ENCODE measurements at regions not wholly inside any gene's neighbourhood (a gene's known extent, or its start where the extent isn't known, plus 50 kb on each side); places are given as distances from the start of the nearest gene placed in this dataset.
"Not testable (repeated sequence)": the region's sequence is repeated elsewhere in the genome, so short reads cannot be mapped to it uniquely, and the experiment has no call there.

DNA sequence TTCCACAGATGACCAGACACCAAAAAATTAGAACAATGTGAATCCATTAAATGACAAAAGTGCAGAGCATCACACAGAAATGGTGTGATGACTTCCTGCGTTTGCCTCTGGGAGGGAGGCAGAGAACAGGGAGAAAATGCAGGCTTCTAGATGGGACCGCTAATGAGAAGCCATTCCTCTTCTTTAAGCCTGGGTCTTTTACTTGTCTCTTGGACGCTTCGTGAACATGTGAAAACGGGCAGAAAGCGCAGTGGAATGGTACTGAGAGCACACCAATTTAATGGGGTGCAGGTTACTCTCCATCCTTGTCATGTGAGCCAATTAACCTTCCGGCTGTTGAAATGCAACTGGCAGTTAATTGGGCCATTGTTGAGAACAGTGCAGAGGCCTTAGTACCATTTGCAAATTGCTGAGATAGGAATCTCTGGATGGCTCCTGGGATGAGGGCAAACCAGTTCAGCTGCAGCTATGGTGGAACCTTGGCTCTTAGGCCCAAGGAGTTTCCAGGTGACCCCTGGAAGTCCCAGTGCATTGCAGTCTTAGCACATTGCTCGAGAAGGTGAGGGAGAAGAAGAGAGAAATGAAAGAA lies 210.4 kb upstream of the CXCR4 start:
- Mint-ChIP-seq H3K4me1 (peaks cover 47% of the 10 kb centered on the region), H3K27ac (no peak overlapping the region), H3K4me3 (no peak overlapping the region), H3K27me3 (no peaks in the 10 kb centered on the region), H3K36me3 (peaks cover 10% of the 10 kb centered on the region), H3K9me3 (peaks cover 3% of the 10 kb centered on the region)
- no peak for DNase-seq

DNA sequence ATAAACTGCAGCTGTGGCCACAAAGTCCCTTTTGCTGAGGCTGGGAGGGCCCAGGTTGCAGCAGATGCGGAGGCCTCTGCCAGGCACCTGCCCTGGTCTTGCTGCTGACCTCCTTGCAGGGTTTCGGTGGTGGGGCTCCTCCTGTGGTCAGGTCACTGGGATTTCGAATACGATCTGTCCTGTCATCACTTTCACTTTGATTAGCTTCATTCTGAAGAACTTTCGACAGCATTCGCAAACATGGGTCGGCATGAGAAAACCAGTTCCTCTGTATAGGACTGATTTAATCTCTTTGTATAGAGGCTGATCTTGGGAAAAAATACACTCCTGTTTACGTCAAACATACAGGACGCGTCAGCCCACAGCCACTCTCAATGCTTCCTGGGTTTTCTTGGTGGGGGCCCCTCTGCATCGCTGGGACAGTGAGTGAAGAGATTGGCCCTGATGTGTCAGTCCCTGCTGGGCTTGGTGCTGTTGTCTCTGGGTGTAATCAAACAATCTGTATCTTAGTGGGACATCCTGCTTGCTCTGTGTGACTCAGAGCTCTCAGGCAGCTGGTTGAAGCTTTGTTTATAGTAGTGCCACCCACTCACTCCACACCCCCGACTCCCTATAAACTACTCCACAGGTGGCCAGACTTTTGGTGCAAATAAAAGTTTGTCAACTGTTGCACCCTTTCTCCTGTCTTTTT lies 209.4 kb upstream of the CXCR4 start:
- peak overlapping the region; percentile 75 for H3K4me3 Mint-ChIP-seq
- DNase-seq = peak; percentile 68

DNA sequence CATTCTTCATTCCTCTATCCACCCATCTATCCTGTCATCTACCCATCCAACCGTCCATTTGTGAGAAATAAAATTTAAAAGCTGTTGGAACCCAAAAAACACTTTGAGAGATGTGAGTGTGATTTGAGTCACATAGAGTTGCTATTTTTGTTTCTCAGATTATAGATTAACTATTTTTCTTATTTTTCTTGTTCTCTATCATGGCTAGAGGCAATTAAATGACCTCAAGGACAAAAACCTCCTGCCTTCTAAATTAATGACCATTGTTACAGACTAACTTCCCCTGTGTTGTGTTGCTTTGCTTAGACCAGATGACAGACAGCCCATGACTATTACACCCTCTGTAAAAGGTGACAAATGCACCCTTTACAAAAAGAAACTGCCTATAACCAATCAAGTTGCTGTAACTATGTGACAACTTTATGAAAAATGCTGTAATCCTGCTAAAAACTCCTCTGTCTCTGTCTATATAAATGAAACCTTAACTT lies 207.9 kb upstream of the CXCR4 start:
- Mint-ChIP-seq H3K27me3 (no peaks in the 10 kb centered on the region), H3K27ac (no peak overlapping the region)

More for the DNA sequence above, 209.4 kb upstream of the CXCR4 start:
- Mint-ChIP-seq H3K9me3 (peaks cover 3% of the 10 kb centered on the region), H3K27ac (peak overlapping the region; percentile 86), H3K4me1 (peaks cover 53% of the 10 kb centered on the region), H3K27me3 (no peaks in the 10 kb centered on the region), H3K36me3 (peaks cover 10% of the 10 kb centered on the region)

DNA sequence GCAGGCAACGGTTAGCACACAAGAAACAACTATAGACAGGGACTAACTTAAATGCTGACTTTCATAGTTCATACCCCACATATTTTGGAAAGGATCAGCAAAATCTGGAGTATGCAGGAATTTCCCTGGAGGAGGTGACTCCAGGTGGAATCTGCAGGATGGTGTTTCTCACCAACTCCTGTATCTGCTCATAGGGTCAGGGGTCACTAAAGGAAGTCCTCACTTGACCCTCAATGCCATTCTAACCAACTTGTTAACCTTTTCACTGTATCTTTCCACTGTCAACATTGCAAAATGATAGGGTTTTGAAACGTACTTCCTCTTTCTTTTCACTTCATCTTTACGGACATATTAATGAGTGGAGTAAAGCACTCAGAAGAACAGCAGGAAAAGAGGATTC lies 207.0 kb upstream of the CXCR4 start:
- Mint-ChIP-seq H3K36me3 (peaks cover 13% of the 10 kb centered on the region), H3K9me3 (peaks cover 3% of the 10 kb centered on the region), H3K27me3 (no peaks in the 10 kb centered on the region), H3K27ac (peak overlapping the region; percentile 54), H3K4me1 (peaks cover 61% of the 10 kb centered on the region), H3K4me3 (no peak overlapping the region)
- no peak for DNase-seq

More for the DNA sequence above, 207.9 kb upstream of the CXCR4 start:
- H3K4me3 Mint-ChIP-seq = no peak overlapping the region
- DNase-seq = no peak
- H3K36me3 Mint-ChIP-seq = peaks cover 10% of the 10 kb centered on the region
- H3K9me3 Mint-ChIP-seq = peaks cover 3% of the 10 kb centered on the region
- H3K4me1 Mint-ChIP-seq = peaks cover 55% of the 10 kb centered on the region

DNA sequence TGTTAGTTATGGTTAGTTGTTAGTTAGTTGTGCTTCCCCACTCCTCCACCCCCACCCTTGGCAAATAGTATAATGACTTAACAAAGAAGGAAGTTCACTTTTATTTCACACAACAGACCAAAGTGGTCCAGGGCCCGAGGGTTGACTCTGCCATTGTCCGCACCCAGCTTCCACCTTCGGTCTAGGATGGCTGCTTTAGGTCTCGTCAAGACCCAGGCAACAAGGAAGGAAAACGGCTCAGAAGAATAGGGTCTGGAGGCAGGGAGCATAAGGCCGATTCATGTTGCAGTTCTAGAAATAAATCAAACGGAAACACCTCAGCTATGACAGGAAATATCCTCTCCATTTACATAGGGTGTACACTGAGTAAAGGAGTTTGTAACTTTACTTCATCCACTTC lies 206.0 kb upstream of the CXCR4 start:
- Mint-ChIP-seq H3K4me3 (peak overlapping the region; percentile 29), H3K27me3 (no peaks in the 10 kb centered on the region), H3K36me3 (peaks cover 13% of the 10 kb centered on the region), H3K27ac (peak overlapping the region; percentile 80), H3K4me1 (peaks cover 71% of the 10 kb centered on the region), H3K9me3 (peaks cover 3% of the 10 kb centered on the region)
- DNase-seq = no peak

DNA sequence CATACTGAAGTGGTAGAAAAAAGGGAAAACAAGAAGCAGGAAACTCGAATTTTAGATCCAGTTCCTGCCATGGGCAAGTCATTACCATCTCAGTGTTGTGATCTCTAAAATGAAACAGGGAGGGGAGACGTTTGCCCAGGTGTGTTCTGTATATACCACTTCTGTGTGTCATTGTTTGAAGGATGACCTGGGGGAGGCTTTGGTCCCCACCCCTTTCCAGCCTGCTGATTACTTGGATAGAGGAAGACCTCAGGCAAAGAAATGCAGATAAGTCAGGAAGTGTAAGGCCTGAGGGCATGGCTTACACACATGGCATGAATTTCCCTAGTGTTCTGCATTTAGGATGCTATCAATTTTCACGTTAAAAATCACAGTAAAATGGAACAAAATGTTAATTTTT lies 205.2 kb upstream of the CXCR4 start:
- Mint-ChIP-seq H3K4me1 (peaks cover 68% of the 10 kb centered on the region), H3K27me3 (no peaks in the 10 kb centered on the region), H3K27ac (no peak overlapping the region), H3K36me3 (peaks cover 13% of the 10 kb centered on the region), H3K9me3 (peaks cover 3% of the 10 kb centered on the region), H3K4me3 (no peak overlapping the region)
- no peak for DNase-seq

DNA sequence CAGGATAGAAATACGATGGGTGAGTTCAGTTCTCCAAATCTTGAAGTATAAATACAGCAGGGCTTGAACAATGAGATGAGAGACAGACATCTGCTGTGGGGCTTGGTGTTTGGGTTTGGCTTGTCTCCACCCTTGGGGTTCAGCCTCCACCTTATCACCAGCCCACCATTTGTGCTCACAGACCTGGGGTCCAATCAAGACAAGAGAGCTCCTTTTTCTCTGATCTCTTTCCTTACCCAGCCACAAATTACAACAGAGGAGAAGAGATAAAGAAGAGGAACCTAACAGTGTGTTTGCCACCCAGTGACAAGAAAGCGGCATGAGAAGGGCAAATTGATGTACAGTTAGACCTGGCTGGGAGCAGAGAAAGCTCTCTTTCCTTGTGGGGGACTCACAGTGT lies 204.5 kb upstream of the CXCR4 start:
- no peak for DNase-seq
- no peaks in the 10 kb centered on the region for H3K27me3 Mint-ChIP-seq
- peaks cover 13% of the 10 kb centered on the region for H3K36me3 Mint-ChIP-seq
- no peak overlapping the region for H3K4me3 Mint-ChIP-seq
- H3K9me3 Mint-ChIP-seq = peaks cover 3% of the 10 kb centered on the region
- H3K4me1 Mint-ChIP-seq = peaks cover 60% of the 10 kb centered on the region
- H3K27ac Mint-ChIP-seq = no peak overlapping the region

DNA sequence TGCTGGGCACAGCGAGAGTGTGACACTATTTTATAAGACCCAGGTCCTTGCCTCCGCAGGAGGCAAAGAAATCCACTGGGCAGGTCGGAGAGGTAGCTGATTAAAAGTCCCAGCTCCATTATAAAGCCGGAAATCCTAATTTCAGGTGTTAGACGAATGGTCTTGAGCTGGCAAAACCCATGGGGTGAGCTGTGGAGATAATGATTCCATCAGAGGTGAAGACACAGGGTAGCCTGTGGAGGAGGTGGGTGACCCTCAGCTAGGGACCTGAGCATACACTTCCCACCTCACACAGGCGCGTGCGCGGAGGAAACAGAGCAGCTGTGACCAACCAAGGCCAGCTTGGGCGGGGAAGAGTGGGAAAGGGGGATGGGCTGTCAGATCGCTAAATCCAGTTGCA lies 201.7 kb upstream of the CXCR4 start:
- Mint-ChIP-seq H3K9me3 (peaks cover 3% of the 10 kb centered on the region), H3K4me3 (no peak overlapping the region), H3K36me3 (peaks cover 10% of the 10 kb centered on the region), H3K4me1 (peaks cover 36% of the 10 kb centered on the region), H3K27ac (no peak overlapping the region), H3K27me3 (peaks cover 2% of the 10 kb centered on the region)
- no peak for DNase-seq

DNA sequence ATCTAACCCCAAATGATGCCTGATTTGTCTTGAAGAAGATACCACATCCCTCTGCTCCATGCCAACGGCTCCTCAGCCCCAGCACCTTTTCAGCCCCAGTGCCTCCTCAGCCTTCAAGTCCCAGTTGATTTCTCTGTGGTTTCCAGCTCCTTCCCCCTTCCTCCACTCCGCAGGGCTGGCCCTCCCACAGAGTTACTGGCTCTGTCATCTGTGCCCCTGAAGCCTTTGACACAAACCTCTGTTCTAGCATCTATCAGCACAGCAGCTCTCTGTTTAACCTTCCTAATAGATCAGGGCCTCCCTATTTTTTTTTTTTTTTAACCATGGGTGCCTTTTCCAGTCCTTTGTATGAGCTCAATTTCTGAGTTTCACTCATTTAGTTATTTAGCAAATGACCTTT lies 201.3 kb upstream of the CXCR4 start:
- H3K27ac Mint-ChIP-seq = peak overlapping the region; percentile 36
- DNase-seq = peak; percentile 32
- H3K4me3 Mint-ChIP-seq = no peak overlapping the region
- H3K9me3 Mint-ChIP-seq = no peaks in the 10 kb centered on the region
- peaks cover 6% of the 10 kb centered on the region for H3K36me3 Mint-ChIP-seq
- peaks cover 4% of the 10 kb centered on the region for H3K27me3 Mint-ChIP-seq
- peaks cover 32% of the 10 kb centered on the region for H3K4me1 Mint-ChIP-seq

DNA sequence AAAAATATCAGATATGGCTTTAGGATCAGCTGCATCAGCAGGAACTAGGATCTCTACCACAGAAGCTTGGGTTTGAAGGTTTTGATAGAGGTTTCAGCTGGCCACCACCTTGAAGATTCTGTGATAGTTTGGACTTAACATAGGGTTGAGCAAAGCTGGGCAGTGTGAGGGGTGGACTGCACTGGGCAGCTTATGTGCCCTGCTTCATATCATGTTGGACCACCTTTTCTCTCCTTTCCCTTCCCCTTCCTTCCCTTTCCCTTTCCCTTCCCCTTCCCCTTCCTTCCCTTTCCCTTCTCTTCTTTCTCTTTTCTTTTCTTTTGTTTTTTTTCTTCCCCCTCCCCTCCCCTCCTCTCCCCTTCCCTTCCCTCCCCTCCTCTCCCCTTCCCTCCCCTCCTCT lies 196.3 kb upstream of the CXCR4 start:
- no peaks in the 10 kb centered on the region for H3K36me3 Mint-ChIP-seq
- DNase-seq = no peak
- H3K4me1 Mint-ChIP-seq = peaks cover 27% of the 10 kb centered on the region
- peaks cover 4% of the 10 kb centered on the region for H3K27me3 Mint-ChIP-seq
- no peaks in the 10 kb centered on the region for H3K9me3 Mint-ChIP-seq
- no peak overlapping the region for H3K4me3 Mint-ChIP-seq
- H3K27ac Mint-ChIP-seq = no peak overlapping the region

DNA sequence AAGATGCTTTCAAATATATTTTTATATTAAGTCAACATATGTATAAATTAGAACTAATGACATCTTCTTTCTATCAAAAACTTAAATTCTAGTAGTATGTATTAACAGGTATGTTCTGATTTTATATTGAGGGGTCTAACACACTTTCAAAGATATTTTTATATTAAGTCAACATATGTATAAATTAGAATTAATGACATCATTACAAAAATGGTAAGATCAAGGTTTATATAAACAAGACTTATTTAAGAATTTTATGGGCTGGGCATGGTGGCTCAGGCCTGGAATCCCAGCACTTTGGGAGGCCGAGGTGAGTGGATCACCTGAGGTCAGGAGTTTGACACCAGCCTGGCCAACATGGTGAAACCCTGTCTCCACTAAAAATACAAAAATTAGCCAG lies 194.6 kb upstream of the CXCR4 start:
- peaks cover 25% of the 10 kb centered on the region for H3K4me1 Mint-ChIP-seq
- not testable (repeated sequence) for H3K9me3 Mint-ChIP-seq

DNA sequence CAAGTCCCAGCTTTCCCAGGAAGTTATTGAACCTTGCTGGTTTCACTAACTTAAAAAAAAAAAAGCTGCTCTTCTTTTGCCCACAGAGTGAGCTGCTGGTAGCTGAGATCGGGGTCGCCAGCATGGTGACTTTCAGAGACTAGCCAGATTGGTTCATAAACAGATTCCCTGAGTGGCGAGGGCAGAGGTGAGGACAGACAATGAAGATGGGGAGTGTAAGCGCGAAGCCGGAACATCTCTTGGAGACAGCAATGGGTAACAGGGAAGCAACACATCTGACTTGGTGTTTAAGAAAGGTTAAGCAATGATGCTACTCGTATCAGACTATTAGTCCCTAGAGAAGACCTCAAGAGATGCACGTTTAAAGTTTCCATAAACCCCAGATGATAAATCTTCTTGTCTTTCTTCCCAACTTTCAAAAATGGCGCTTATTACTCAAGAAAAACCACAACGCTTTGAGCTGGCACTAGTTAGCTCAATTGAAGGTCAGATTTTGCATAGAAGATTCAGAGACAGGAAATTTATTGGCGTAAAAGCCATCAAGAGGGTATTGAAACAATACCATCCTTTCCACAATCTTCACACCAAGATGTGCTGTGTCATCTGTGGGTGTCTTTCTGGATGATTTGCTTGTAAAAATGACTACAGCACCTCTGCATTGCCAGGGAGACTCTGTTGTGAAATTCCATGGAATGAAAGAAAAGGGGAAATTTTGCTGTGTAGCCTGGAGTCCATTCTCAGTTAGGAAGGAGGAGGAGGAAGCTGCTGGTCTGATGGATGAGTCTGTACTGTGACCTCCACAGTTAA lies 193.1 kb upstream of the CXCR4 start:
- DNase-seq = peak; percentile 13
- peak overlapping the region; percentile 57 for H3K27ac Mint-ChIP-seq

More for the DNA sequence above, 194.6 kb upstream of the CXCR4 start:
- not testable (repeated sequence) for DNase-seq, H3K27me3 Mint-ChIP-seq, H3K4me3 Mint-ChIP-seq, H3K27ac Mint-ChIP-seq, H3K36me3 Mint-ChIP-seq

DNA sequence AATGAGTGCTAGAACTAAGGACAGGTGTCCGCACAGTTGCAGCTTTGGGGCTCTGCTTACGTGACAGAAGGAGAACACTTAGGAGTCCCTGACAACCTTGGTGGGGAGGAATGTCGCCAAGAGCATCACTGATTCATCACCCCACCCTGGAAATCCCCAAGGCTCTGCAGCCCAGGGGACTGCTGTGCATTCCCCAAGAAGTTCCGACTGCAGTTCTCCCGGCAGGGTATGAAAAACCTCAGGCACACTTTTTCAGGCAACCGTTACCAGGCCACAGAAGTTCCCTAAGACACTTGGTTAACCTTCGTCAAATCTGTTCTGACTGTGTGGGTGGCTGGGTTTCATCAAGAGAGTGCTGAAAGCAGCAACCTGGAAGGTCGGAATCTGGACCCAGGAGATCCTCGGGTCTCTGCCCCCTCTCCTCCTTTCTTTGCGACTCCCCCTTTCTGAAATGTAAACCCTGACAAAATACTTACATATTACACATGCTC lies 192.1 kb upstream of the CXCR4 start:
- no peak for DNase-seq
- H3K4me1 Mint-ChIP-seq = peaks cover 38% of the 10 kb centered on the region
- H3K27ac Mint-ChIP-seq = no peak overlapping the region

More for the DNA sequence above, 193.1 kb upstream of the CXCR4 start:
- Mint-ChIP-seq H3K9me3 (no peaks in the 10 kb centered on the region), H3K4me1 (peaks cover 28% of the 10 kb centered on the region), H3K27me3 (peaks cover 4% of the 10 kb centered on the region), H3K4me3 (no peak overlapping the region), H3K36me3 (no peaks in the 10 kb centered on the region)

DNA sequence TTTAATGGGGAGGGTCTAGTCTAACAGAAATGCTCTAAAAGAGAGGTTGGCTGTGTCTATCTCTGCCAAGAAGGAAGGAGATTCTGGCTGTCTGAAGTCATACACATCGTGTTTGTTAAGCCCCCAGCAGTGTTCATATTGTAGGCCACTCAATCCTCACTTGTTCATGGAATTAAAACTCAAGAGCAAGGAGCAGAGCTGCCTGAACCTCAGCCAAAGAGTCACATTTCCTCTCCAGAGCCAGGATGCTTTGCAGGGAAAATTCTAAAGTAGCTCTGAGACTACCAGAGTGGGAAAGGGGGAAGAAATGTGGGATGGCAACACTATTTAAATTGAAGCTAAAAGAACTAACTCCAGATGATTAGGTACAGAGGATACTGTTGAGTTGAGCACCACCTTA lies 190.7 kb upstream of the CXCR4 start:
- DNase-seq = no peak
- Mint-ChIP-seq H3K27me3 (no peaks in the 10 kb centered on the region), H3K4me1 (peaks cover 35% of the 10 kb centered on the region), H3K27ac (no peak overlapping the region), H3K4me3 (no peak overlapping the region), H3K36me3 (no peaks in the 10 kb centered on the region), H3K9me3 (no peaks in the 10 kb centered on the region)

More for the DNA sequence above, 192.1 kb upstream of the CXCR4 start:
- H3K4me3 Mint-ChIP-seq = no peak overlapping the region
- no peaks in the 10 kb centered on the region for H3K9me3 Mint-ChIP-seq
- H3K27me3 Mint-ChIP-seq = peaks cover 4% of the 10 kb centered on the region
- H3K36me3 Mint-ChIP-seq = no peaks in the 10 kb centered on the region

DNA sequence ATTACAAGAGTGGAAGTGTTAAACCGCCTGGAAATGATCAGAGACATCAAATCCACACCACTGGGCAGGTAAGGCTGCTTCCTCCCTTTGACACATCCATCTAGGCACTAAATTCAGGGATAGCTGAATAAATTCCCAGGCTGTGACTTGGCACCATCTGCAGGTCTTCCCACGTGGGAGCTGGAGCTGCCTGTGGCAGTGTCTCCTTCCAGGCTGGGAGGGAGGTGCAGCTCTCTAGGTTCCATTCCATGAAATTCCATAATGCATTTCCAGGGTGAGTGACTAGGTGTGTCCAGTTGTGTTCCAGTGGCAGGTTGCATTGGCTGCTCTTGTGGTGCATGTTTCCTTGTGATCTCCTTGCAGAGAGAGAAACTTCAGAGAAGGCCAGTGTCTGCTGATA lies 188.9 kb upstream of the CXCR4 start:
- DNase-seq = no peak
- Mint-ChIP-seq H3K9me3 (peaks cover 1% of the 10 kb centered on the region), H3K4me3 (no peak overlapping the region), H3K4me1 (peaks cover 35% of the 10 kb centered on the region), H3K36me3 (no peaks in the 10 kb centered on the region), H3K27ac (no peak overlapping the region), H3K27me3 (no peaks in the 10 kb centered on the region)
